DOHH2 (cell line): ENCODE measurements at regions not wholly inside any gene's neighbourhood (a gene's known extent, or its start where the extent isn't known, plus 50 kb on each side); places are given as distances from the start of the nearest gene placed in this dataset.

Experiments used
- H3F3A ChIP-seq: fragments of 200-600 bp; sonication (generic), shearing (Covaris generic); 2 replicates; pipeline ENCODE4 v1.6.0; 2016; ENCODE audit warnings: antibody characterized with exemption, mild to moderate bottlenecking; ENCODE audit not compliant: control insufficient read depth, insufficient read depth
- H3K27ac ChIP-seq: fragments of 200-600 bp; sonication (generic); 2 replicates; pipeline ENCODE4 v1.5.1; 2014; ENCODE audit warnings: low read depth, mild to moderate bottlenecking, low read length, moderate library complexity
- H3K27me3 ChIP-seq: fragments of 200-600 bp; sonication (generic); 2 replicates; pipeline ENCODE4 v1.6.1; 2014; ENCODE audit warnings: mild to moderate bottlenecking, low read length, mixed read lengths; ENCODE audit not compliant: control insufficient read depth
- H3K36me3 ChIP-seq: fragments of 200-600 bp; sonication (generic); 2 replicates; pipeline ENCODE4 v1.6.1; 2014; ENCODE audit warnings: mild to moderate bottlenecking, low read length, moderate library complexity, mixed read lengths; ENCODE audit not compliant: control insufficient read depth
- H3K4me1 ChIP-seq: fragments of 200-600 bp; sonication (generic); 2 replicates; pipeline ENCODE4 v1.6.1; 2014; ENCODE audit warnings: mild to moderate bottlenecking, low read length, mixed read lengths; ENCODE audit not compliant: control insufficient read depth
- H3K4me2 ChIP-seq: fragments of 200-600 bp; sonication (generic); 2 replicates; pipeline ENCODE4 v1.6.0; 2014; ENCODE audit warnings: mild to moderate bottlenecking, low read length, moderate library complexity
- H3K4me3 ChIP-seq: fragments of 200-600 bp; sonication (generic); 2 replicates; pipeline ENCODE4 v1.5.1; 2014; ENCODE audit warnings: mild to moderate bottlenecking, low read length, mixed read lengths
- H3K79me2 ChIP-seq: fragments of 200-600 bp; sonication (generic); 2 replicates; pipeline ENCODE4 v1.6.1; 2014; ENCODE audit warnings: mild to moderate bottlenecking, low read length, mixed read lengths; ENCODE audit not compliant: control insufficient read depth
- H3K9me2 ChIP-seq: fragments of 200-600 bp; sonication (generic); replicated peaks from 2 replicates; pipeline ENCODE4 v1.6.1; 2014; ENCODE audit warnings: mild to moderate bottlenecking, low read length, mixed read lengths; ENCODE audit not compliant: control insufficient read depth
- H3K9me3 ChIP-seq: fragments of 200-600 bp; sonication (generic); 2 replicates; pipeline ENCODE4 v1.6.1; 2014; ENCODE audit warnings: antibody characterized with exemption, low read length, mixed read lengths; ENCODE audit not compliant: control insufficient read depth, insufficient read depth
- H4K20me1 ChIP-seq: fragments of 200-600 bp; sonication (generic); 2 replicates; pipeline ENCODE4 v1.6.0; 2014; ENCODE audit warnings: low read depth, mild to moderate bottlenecking, antibody characterized with exemption, low read length, moderate library complexity; ENCODE audit not compliant: control insufficient read depth, insufficient read depth
- CTCF ChIP-seq: fragments of 200-600 bp; sonication (generic); IDR thresholded peaks from one replicate; pipeline ENCODE4 v1.5.1; 2014; ENCODE audit warnings: antibody characterized with exemption, mild to moderate bottlenecking, low read depth, low read length; ENCODE audit not compliant: poor library complexity, severe bottlenecking
- EZH2phosphoT487 ChIP-seq: fragments of 200-600 bp; sonication (generic); IDR thresholded peaks from 2 replicates; pipeline ENCODE4 v1.6.1; 2017; ENCODE audit warnings: borderline replicate concordance, mild to moderate bottlenecking, antibody characterized with exemption, low read length, moderate library complexity, mixed read lengths

GRCh38 chr1:84069236-84069845 lies 70.4 kb upstream of the TTLL7 start:
- Histone ChIP-seq H3K4me1 (no peaks in the 10 kb centered on the region), H3K4me3 (no peak overlapping the region), H3K9me3 (peaks cover 4% of the 10 kb centered on the region; the same call in 1 of the 2 replicates), H3K4me2 (no peak overlapping the region), H4K20me1 (no peaks in the 10 kb centered on the region), H3F3A (no peaks in the 10 kb centered on the region), H3K36me3 (no peaks in the 10 kb centered on the region), H3K79me2 (no peaks in the 10 kb centered on the region), H3K27me3 (no peaks in the 10 kb centered on the region), H3K9me2 (no peaks in the 10 kb centered on the region), H3K27ac (no peak overlapping the region)
- TF ChIP-seq CTCF = no peak
- TF ChIP-seq EZH2phosphoT487 = no peak

- Histone ChIP-seq H3K4me3 (no peak overlapping the region), H3K4me1 (no peaks in the 10 kb centered on the region)
- no peak for TF ChIP-seq EZH2phosphoT487
- no peak for TF ChIP-seq CTCF
Observed at GRCh38 chr1:84062496-84062895, 63.6 kb upstream of the TTLL7 start.

GRCh38 chr1:84061336-84061735 lies 62.4 kb upstream of the TTLL7 start:
- H3K9me3 ChIP-seq = no peaks in the 10 kb centered on the region
- H3K36me3 ChIP-seq = no peaks in the 10 kb centered on the region

More at GRCh38 chr1:84062496-84062895, 63.6 kb upstream of the TTLL7 start:
- Histone ChIP-seq H3K27ac (no peak overlapping the region), H3K9me2 (no peaks in the 10 kb centered on the region; the same call in 1 of the 2 replicates), H3K4me2 (no peak overlapping the region), H3K27me3 (no peaks in the 10 kb centered on the region), H3K36me3 (no peaks in the 10 kb centered on the region), H4K20me1 (no peaks in the 10 kb centered on the region), H3K79me2 (no peaks in the 10 kb centered on the region), H3F3A (no peaks in the 10 kb centered on the region), H3K9me3 (no peaks in the 10 kb centered on the region)

More at GRCh38 chr1:84061336-84061735, 62.4 kb upstream of the TTLL7 start:
- Histone ChIP-seq H3K27ac (no peak overlapping the region), H3K4me1 (no peaks in the 10 kb centered on the region), H3K4me2 (no peak overlapping the region), H3K9me2 (no peaks in the 10 kb centered on the region; the same call in 1 of the 2 replicates), H3F3A (no peaks in the 10 kb centered on the region), H4K20me1 (no peaks in the 10 kb centered on the region), H3K27me3 (no peaks in the 10 kb centered on the region), H3K79me2 (no peaks in the 10 kb centered on the region), H3K4me3 (no peak overlapping the region)
- TF ChIP-seq CTCF (no peak), EZH2phosphoT487 (no peak)
